ENCODE measurements at regions not wholly inside any gene's neighbourhood (a gene's known extent, or its start where the extent isn't known, plus 50 kb on each side); places are given as distances from the start of the nearest gene placed in this dataset.

DNA sequence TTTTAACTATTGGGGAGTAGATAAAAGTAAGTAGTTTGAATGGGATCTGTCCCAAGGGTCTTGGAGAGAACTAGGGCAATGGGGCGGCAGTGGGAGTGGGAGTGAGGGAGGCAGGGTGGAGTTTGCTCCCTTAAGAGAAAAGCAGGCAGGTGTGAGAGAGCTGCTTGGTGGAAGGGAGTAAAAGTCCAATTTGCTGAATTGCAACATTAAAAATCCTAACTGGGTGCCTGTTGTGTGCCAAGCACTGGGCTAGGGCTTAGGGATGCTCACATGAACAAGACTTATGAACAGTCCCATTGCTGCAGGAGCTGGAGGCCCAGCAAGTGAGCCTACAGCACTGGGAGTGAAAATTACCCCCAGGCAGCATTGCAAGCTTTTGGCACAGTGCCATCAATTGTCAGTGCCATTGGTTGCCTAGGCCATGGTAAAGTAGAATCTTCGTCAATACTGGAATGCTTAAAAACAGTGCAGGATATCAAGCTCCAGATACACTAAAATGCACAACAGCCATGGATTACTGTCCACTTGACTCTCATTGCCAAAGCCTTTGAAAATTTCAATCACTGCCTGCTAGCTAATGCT lies 277.7 kb upstream of the JARID2 start:
- no peak for DNase-seq

GRCh38 chr6:14969126-14969525 lies 276.7 kb upstream of the JARID2 start:
- DNase-seq, result no peak

DNA sequence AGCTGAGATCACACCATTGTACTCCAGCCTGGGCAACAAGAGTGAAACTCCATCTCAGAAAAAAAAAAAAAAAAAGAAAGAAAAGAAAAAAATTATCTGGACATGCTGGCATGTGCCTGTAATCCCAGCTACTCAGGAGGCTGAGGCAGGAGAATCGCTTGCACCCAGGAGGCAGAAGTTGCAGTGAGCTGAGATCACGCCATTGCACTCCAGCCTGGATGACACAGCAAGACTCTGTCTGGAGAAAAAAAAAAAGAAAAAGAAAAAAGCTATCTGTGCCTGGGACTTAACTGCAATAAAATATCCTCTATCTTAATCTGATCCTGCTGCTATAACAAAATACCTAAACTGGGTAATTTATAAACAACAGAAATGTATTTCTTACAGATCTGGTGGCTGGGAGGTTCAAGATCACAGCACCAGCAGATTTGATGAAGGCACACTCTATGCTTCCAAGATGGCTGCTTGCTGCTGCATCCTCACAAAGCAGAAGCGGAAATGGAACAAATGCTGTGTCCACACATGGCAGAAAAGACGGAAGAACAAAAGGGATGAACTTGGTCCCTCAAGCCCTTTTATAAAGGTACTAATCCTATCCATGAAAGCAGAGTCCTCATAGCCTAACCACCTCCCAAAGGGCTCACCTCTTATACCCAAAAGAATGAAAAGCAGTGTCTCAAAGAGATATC lies 273.3 kb upstream of the JARID2 start:
- DNase-seq, result no peak

DNA sequence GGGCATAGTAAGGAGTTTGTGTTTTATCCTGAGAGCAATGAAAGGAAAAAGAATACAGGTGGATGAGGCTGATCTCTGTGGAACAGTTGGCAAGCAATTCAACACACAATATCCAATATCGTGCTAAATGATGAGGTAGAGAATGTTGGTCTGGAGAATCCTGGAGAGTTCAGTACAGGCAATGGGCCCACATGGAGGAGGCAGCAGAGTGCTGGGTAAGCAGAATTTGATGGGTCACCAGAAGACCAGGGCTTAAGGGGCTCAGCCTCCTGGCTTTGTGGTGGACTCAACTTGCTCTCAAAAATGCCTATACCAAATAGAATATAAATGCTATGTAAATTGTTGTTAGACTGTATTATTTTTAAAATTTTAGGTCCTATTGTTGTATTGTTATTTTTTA lies 271.5 kb upstream of the JARID2 start:
- no peak for DNase-seq

DNA sequence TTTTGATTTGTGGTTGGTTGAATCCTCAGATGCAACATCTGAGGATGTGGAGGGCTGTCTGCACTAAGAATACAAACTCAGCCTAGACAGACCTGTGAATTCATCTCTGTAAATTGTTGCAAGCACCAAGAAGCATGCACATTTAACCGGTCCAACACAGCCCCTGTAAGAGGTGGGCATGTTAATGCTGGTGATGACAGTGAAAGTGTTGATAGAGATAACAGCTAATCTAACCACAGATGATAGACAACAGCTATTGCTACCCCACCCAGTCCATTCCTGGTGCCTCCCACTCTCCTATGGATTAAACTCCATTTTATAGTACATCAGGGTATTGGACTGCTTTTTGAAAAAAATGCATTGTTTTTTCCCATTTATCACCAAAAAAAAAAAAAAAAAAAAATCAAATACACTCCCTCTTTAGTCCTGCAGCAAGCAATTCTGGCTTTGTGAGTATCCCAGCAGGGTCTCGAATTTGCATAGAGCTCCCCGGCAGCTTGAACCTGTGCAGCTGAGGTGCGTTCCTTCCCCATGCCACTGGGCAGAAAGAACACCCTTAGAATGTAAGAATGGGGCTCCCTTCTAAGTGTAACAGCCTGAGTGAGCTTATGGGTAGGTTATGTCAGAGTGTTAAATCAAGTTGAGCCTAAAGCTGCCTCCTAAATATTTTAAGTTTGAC lies 270.9 kb upstream of the JARID2 start:
- DNase-seq, result no peak

DNA sequence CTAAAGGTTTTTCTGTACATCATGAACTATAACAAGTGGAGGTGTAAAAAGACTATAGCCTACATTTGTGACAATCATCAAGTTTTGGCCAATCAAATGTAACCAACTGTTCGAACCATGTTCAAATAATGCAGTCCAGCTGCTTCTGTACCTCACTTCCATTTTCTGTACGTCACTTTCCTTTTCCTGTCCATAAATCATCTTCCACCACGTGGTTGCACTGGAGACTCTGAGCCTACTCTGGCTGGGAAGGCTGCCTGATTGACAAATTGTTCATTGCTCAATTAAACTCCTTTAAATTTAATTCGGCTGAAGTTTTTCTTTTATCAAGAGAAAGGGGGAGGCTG lies 270.4 kb upstream of the JARID2 start:
- DNase-seq, result no peak

GRCh38 chr6:14977747-14978382 lies 268.0 kb upstream of the JARID2 start:
- DNase-seq, result no peak

DNA sequence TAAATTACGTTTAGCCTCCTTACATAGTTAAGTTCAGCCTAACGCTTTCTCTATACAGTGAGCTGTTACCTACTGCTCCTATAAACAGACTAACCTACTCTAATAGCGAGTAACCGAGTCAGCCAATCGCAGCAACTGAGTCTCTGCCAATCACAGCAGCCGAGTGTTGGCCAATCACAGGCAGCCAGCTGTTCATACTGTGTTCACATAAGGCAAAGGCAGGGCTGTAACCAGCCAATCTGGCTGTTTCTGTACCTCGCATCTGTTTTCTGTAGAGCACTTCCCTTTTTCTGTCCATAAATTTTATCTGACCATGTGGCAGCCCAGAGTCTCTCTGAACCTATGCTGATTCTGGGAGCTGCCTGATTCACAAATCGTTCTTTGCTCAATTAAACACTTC lies 263.9 kb upstream of the JARID2 start:
- no peak for DNase-seq

GRCh38 chr6:14983599-14984518 lies 262.0 kb upstream of the JARID2 start:
- no peak for DNase-seq

GRCh38 chr6:14984519-14984853 lies 261.4 kb upstream of the JARID2 start:
- no peak for DNase-seq

- no peak for DNase-seq
These were observed 260.5 kb upstream of the JARID2 start for GRCh38 chr6:14985366-14985765.

DNA sequence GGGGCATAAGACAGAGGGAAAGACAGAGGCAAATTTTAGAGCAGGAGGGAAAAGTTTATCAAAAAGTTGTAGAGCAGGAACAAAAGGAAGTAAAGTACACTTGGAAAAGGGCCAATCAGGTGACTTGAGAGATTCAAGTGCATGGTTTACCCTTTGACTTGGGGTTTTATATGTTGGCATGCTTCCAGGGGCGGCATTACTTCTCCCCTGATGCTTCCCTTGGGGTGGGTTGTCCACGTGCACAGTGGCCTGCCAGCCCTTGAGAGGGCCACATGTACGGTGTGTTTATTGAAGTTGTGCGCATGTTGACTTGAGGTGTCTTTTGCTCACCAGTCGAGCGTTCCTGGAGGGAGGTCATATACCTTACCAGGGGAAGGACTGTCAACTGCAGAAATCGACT lies 259.5 kb upstream of the JARID2 start:
- DNase-seq, result no peak

- no peak for DNase-seq
These were observed 258.4 kb upstream of the JARID2 start for GRCh38 chr6:14987490-14987889.

- no peak for DNase-seq
These were observed 253.5 kb upstream of the JARID2 start for GRCh38 chr6:14992382-14992781.

GRCh38 chr6:14995208-14995607 lies 250.7 kb upstream of the JARID2 start:
- DNase-seq, result no peak

DNA sequence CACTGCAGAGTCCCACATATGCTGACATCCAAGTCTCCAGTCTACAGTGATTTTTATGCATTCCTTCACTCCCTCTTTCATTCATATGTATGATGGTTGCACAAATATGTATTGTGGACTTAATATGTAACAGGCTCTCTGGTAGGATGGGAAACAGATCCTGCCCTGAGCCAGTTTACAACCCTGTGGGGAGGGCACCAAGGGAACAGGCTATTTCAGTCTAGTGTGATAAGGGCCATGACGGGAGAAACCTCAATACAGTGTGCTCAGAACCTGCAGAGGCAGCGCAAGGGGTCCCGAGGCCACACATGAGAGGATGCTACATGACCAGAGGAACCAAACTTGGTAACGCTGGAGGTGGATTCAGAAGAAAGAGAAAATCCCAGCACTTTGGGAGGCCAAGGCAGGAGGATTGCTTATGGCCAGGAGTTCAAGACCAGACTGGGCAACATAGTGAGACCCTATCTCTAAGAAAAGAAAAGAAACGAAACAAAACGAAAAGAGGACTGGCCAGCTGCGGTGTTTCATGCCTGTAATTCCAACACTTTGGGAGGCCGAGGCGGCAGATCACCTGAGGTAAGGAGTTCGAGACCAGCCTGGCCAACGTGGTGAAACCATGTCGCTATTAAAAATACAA lies 249.8 kb upstream of the JARID2 start:
- no peak for DNase-seq

DNA sequence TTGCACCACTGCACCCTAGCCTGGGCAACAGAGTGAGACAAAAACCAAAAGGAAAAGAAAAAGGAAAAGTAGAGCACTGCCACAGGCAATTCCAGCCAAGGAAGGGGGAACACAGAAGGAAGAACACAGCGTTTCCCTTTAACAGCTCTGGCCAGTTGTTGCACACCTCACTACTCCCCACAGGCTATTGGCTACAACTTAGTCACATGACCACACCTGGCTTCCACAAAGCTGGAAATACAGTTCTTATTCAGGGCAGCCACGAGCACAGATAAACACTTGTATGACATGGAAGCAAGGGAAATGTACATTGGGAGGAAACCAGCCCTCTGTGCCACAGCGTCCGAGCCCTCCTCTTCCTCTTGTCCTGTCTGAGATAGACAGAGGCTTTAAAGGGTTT lies 249.0 kb upstream of the JARID2 start:
- DNase-seq, result no peak

GRCh38 chr6:14997507-14997906 lies 248.4 kb upstream of the JARID2 start:
- no peak for DNase-seq

- no peak for DNase-seq
These were observed 246.8 kb upstream of the JARID2 start for GRCh38 chr6:14999106-14999505.

GRCh38 chr6:15001326-15001910 lies 244.5 kb upstream of the JARID2 start:
- DNase-seq, result no peak

DNA sequence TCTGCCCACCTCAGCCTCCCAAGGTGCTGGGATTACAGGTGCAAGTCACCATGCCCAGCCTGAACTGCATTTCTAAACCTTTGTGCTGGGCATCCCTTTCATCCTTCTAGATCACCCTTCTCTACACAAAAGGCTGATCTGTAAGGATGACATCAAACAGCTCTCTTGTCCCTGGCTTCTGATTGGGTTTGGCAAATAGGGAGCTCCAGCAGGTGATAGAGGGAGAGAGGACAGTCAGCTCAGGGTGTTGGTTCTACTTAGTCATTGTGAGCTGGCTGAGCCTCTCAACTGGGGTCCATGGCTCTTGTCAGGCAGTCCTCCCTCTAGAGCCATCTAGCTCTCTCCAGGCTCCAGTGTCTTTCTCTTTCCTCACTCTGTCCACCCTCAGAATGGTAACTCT lies 237.6 kb upstream of the JARID2 start:
- no peak for DNase-seq

GRCh38 chr6:15014958-15015357 lies 230.9 kb upstream of the JARID2 start:
- no peak for DNase-seq

Measured in activated effector memory CD4-positive, alpha-beta T cell treated with Interleukin-2 at 50 U/mL for 16 hours (primary cell).